Hepatocyte (in vitro differentiated cells): ENCODE measurements at regions not wholly inside any gene's neighbourhood (a gene's known extent, or its start where the extent isn't known, plus 50 kb on each side); places are given as distances from the start of the nearest gene placed in this dataset.

ENCODE experiments used
- DNase-seq: peaks from one replicate; pipeline ENCODE4 v3.0.0-alpha.2; 2016; ENCODE audit warnings: low spot score
- H2AFZ ChIP-seq: fragments of 200-600 bp; sonication (generic); 2 replicates; pipeline ENCODE4 v1.6.0; 2016; ENCODE audit warnings: antibody characterized with exemption, mild to moderate bottlenecking
- H3K27ac ChIP-seq: fragments of 200-600 bp; sonication (generic); 2 replicates; pipeline ENCODE4 v1.5.1; 2016; ENCODE audit warnings: mild to moderate bottlenecking
- H3K27me3 ChIP-seq: fragments of 200-600 bp; sonication (generic); 2 replicates; pipeline ENCODE4 v1.6.1; 2016
- H3K36me3 ChIP-seq: fragments of 200-600 bp; sonication (generic); replicated peaks from 2 replicates; pipeline ENCODE4 v1.5.1; 2016; ENCODE audit warnings: low read depth; ENCODE audit not compliant: insufficient read depth
- H3K4me1 ChIP-seq: fragments of 200-600 bp; sonication (generic); 2 replicates; pipeline ENCODE4 v1.5.1; 2016; ENCODE audit warnings: mild to moderate bottlenecking, moderate library complexity; ENCODE audit not compliant: insufficient read depth
- H3K4me2 ChIP-seq: fragments of 200-600 bp; sonication (generic); 2 replicates; pipeline ENCODE4 v1.6.0; 2016
- H3K4me3 ChIP-seq: fragments of 200-600 bp; sonication (generic); 2 replicates; pipeline ENCODE4 v1.5.1; 2016; ENCODE audit warnings: mild to moderate bottlenecking
- H3K79me2 ChIP-seq: fragments of 200-600 bp; sonication (generic); 2 replicates; pipeline ENCODE4 v1.6.0; 2017; ENCODE audit warnings: mild to moderate bottlenecking
- H3K9me2 ChIP-seq: fragments of 200-600 bp; sonication (generic); replicated peaks from 2 replicates; pipeline ENCODE4 v1.6.0; 2017; ENCODE audit warnings: mild to moderate bottlenecking; ENCODE audit not compliant: insufficient read depth
- H3K9me3 ChIP-seq: fragments of 200-600 bp; sonication (generic); 2 replicates; pipeline ENCODE4 v1.5.1; 2016; ENCODE audit warnings: low read depth, mild to moderate bottlenecking
- H4K20me1 ChIP-seq: fragments of 200-600 bp; sonication (generic); 2 replicates; pipeline ENCODE4 v1.6.0; 2016; ENCODE audit warnings: mild to moderate bottlenecking; ENCODE audit not compliant: insufficient read depth, poor library complexity, severe bottlenecking
- EZH2 ChIP-seq: fragments of 200-600 bp; sonication (generic); IDR thresholded peaks from 2 replicates; pipeline ENCODE4 v1.6.1; 2016; ENCODE audit warnings: antibody characterized with exemption, mild to moderate bottlenecking, borderline replicate concordance
- EZH2phosphoT487 ChIP-seq: fragments of 200-600 bp; sonication (generic); IDR thresholded peaks from one replicate; pipeline ENCODE4 v1.6.1; 2018; ENCODE audit warnings: antibody characterized with exemption, mild to moderate bottlenecking, low read depth, moderate library complexity; ENCODE audit not compliant: unreplicated experiment, severe bottlenecking
- WGBS: methylation state at CpG from one replicate; pipeline ENCODE4 v1.1.6; 2016; ENCODE audit warnings: low lambda C conversion rate; ENCODE audit errors: missing lambda C conversion rate; 5-methylcytosine and 5-hydroxymethylcytosine counted together
- TF ChIP-seq, protein P1 (sequence below): fragments of 200-600 bp; sonication (generic); IDR thresholded peaks from 2 replicates; pipeline ENCODE4 v1.5.1; 2016; ENCODE audit warnings: antibody characterized with exemption, mild to moderate bottlenecking; ENCODE audit not compliant: poor library complexity

DNA sequence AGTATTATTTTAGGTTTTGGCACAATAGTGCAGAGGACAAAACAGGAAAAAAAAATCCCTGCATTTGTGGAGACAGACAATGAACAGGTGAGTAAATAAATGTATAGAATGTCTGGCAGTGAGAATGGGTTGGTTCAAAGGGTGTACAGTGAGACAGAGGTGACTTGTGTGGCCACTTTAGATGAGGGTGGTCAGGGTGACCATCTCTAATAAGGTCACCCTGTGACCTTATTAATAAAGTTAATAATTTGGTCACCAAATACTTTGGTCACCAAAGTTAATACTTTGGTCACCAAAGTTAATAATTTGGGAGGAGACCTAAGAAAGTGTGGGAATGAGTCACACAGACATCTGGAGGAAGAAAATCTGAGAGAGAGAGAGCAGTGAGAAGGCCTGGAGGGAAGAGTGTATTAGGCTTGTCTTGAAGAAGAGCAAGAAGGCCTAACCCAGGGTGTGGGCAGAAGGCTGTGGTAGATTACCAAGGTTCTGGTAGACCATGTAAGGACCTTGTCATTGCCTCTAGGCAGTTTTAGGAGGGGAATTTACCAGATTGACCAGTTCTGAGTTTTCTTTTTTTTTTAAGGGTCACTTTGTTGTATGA, 1368.4 kb upstream of the CELF4 start:
- H3K79me2 ChIP-seq: no peaks in the 10 kb centered on the region
- TF ChIP-seq, protein P1, sequence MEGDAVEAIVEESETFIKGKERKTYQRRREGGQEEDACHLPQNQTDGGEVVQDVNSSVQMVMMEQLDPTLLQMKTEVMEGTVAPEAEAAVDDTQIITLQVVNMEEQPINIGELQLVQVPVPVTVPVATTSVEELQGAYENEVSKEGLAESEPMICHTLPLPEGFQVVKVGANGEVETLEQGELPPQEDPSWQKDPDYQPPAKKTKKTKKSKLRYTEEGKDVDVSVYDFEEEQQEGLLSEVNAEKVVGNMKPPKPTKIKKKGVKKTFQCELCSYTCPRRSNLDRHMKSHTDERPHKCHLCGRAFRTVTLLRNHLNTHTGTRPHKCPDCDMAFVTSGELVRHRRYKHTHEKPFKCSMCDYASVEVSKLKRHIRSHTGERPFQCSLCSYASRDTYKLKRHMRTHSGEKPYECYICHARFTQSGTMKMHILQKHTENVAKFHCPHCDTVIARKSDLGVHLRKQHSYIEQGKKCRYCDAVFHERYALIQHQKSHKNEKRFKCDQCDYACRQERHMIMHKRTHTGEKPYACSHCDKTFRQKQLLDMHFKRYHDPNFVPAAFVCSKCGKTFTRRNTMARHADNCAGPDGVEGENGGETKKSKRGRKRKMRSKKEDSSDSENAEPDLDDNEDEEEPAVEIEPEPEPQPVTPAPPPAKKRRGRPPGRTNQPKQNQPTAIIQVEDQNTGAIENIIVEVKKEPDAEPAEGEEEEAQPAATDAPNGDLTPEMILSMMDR: no peak
- TF ChIP-seq EZH2phosphoT487: no peak
- TF ChIP-seq EZH2: no peak
- no peaks in the 10 kb centered on the region for H3K36me3 ChIP-seq
- DNase-seq: no peak
- no peaks in the 10 kb centered on the region for H4K20me1 ChIP-seq
- H3K9me2 ChIP-seq: no peaks in the 10 kb centered on the region
- no peaks in the 10 kb centered on the region for H3K9me3 ChIP-seq
- H3K4me2 ChIP-seq: no peak overlapping the region
- H3K4me3 ChIP-seq: no peak overlapping the region
- H2AFZ ChIP-seq: no peak overlapping the region
- no peaks in the 10 kb centered on the region for H3K4me1 ChIP-seq
- no peak overlapping the region for H3K27ac ChIP-seq
- H3K27me3 ChIP-seq: no peaks in the 10 kb centered on the region

DNA sequence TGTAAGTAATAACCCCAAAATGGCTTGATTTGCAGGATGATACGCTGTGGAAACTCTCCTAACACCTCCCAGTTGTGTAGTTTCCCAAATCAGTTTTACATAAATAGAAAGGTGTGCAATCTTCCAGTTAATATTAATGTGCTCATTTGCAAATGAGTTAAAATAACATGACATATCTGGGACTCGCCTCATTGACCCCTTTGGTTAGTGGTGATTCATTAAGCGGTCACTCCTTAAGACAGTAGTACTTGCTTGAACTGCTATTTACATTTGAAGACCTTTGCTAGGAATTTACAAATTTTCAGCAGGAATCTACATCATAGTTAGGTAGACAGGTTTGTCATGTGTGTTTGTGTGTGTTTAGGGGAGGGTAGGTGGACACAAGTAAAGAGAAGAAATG, 1367.7 kb upstream of the CELF4 start:
- H3K79me2 ChIP-seq: no peaks in the 10 kb centered on the region
- no peaks in the 10 kb centered on the region for H3K9me3 ChIP-seq
- WGBS: 98% methylated on average over 3 of the region's 3 CpGs
- H3K4me3 ChIP-seq: no peak overlapping the region
- no peaks in the 10 kb centered on the region for H3K4me1 ChIP-seq
- H3K4me2 ChIP-seq: no peak overlapping the region
- H3K36me3 ChIP-seq: no peaks in the 10 kb centered on the region
- no peak for DNase-seq
- H3K27ac ChIP-seq: no peak overlapping the region
- TF ChIP-seq EZH2 (no peak), EZH2phosphoT487 (no peak)
- TF ChIP-seq, protein P1: no peak
- no peaks in the 10 kb centered on the region for H4K20me1 ChIP-seq
- no peaks in the 10 kb centered on the region for H3K9me2 ChIP-seq
- H3K27me3 ChIP-seq: no peaks in the 10 kb centered on the region
- no peak overlapping the region for H2AFZ ChIP-seq

DNA sequence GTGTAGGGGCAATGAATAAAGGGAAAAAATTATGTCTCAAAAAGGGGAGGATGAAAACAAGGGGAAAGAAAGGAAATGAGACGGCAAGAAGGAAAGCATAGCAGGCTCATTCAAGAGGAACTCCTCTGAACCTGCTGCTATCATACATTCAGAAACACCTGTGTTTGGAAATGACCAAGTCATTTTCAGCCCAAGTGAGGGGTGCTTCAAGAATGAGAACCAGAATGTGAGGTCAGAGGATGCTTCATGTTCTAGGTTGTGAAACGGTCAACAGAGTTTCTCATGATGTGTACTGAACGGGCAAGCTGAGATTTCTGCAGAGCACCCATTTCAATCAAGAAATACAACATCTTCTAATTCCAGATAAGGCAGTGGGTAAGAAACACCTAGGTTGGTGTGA, 1367.2 kb upstream of the CELF4 start:
- TF ChIP-seq, protein P1: no peak
- no peak overlapping the region for H3K4me3 ChIP-seq
- H3K36me3 ChIP-seq: no peaks in the 10 kb centered on the region
- no peak for DNase-seq
- no peaks in the 10 kb centered on the region for H3K9me2 ChIP-seq
- no peak overlapping the region for H2AFZ ChIP-seq
- no peak overlapping the region for H3K27ac ChIP-seq
- H4K20me1 ChIP-seq: no peaks in the 10 kb centered on the region
- H3K27me3 ChIP-seq: no peaks in the 10 kb centered on the region
- no peaks in the 10 kb centered on the region for H3K9me3 ChIP-seq
- H3K4me2 ChIP-seq: no peak overlapping the region
- H3K4me1 ChIP-seq: no peaks in the 10 kb centered on the region
- WGBS: 87% methylated on average over 3 of the region's 3 CpGs
- H3K79me2 ChIP-seq: no peaks in the 10 kb centered on the region

DNA sequence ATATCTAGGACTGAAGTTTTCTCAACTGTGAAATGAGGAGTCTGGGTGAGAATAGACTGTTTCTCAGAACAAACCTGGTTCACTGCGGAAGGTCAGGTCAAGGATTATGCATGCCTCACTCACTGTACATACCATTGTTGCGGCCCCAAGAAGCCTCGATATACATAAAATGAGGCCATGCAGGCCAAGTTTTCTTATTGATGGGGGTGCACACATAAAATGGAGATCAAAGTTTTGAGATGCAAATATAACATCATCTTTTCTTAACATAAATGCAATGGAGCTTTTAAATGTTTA, 1366.1 kb upstream of the CELF4 start:
- H3K4me3 ChIP-seq: no peak overlapping the region
- H3K9me2 ChIP-seq: no peaks in the 10 kb centered on the region
- no peaks in the 10 kb centered on the region for H3K9me3 ChIP-seq
- TF ChIP-seq EZH2phosphoT487 (no peak), EZH2 (no peak)
- TF ChIP-seq, protein P1: no peak
- no peaks in the 10 kb centered on the region for H3K27me3 ChIP-seq
- no peak overlapping the region for H3K27ac ChIP-seq
- no peak overlapping the region for H2AFZ ChIP-seq
- WGBS: 94% methylated on average over 3 of the region's 3 CpGs
- H3K36me3 ChIP-seq: no peaks in the 10 kb centered on the region
- DNase-seq: no peak
- no peaks in the 10 kb centered on the region for H3K4me1 ChIP-seq
- no peaks in the 10 kb centered on the region for H4K20me1 ChIP-seq
- no peaks in the 10 kb centered on the region for H3K79me2 ChIP-seq
- H3K4me2 ChIP-seq: no peak overlapping the region
